ENCODE measurements at regions not wholly inside any gene's neighbourhood (a gene's known extent, or its start where the extent isn't known, plus 50 kb on each side); places are given as distances from the start of the nearest gene placed in this dataset.
"Not testable (repeated sequence)": the region's sequence is repeated elsewhere in the genome, so short reads cannot be mapped to it uniquely, and the experiment has no call there.

GRCh38 chr6:81623106-81623759 is 129.2 kb downstream of the TENT5A start:
- DNase-seq: no peak

GRCh38 chr6:81621816-81622395 is 130.6 kb downstream of the TENT5A start:
- DNase-seq: no peak

GRCh38 chr6:81614292-81614691 is 138.2 kb downstream of the TENT5A start:
- DNase-seq: no peak

DNA sequence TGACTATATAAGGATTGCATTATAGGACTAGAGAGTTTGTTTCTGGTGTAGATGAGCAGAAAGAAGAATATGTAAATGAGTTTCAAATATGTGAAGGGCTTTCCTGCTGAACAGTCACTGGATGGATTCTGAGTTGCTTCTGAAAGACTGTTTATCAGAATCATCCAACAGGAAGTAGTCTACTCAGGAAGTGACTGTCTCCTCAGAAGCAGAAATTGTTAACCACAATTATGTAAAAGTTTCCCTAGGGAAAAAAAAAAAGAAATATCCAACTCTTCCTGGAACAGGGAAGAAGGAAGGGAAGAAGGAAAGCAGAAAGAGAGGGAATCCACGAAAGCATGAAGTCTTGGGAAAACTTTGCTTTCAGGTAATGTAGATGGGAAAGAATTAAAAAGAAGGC is 138.9 kb downstream of the TENT5A start:
- DNase-seq: no peak

GRCh38 chr6:81612136-81612535 is 140.3 kb downstream of the TENT5A start:
- no peak for DNase-seq

- no peak for DNase-seq
Observed at GRCh38 chr6:81609736-81610135, 142.7 kb downstream of the TENT5A start.

GRCh38 chr6:81608776-81609175 is 143.7 kb downstream of the TENT5A start:
- DNase-seq: no peak

GRCh38 chr6:81606965-81607381 is 145.5 kb downstream of the TENT5A start:
- no peak for DNase-seq

DNA sequence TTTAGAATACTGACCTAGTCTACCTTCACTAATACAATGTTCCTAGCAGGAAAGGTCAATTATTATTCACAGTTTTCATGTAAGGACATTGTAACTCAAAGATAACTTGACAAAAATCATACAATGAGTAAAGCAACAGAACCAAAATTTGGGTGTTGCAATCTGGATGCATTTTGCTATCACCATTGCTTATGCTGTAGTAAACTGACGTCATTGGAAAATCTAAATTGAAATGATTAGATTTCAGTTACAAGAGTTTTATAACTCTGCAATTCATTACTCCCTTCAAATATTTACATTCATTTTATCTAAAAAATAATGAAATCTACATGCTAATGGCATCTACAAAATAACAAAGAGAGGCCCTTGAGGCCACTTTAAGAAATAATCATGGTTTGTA is 147.0 kb downstream of the TENT5A start:
- DNase-seq: no peak

GRCh38 chr6:81601918-81602317 is 150.6 kb downstream of the TENT5A start:
- DNase-seq: no peak

- DNase-seq: not testable (repeated sequence)
Observed at GRCh38 chr6:81600488-81600887, 152.0 kb downstream of the TENT5A start.

DNA sequence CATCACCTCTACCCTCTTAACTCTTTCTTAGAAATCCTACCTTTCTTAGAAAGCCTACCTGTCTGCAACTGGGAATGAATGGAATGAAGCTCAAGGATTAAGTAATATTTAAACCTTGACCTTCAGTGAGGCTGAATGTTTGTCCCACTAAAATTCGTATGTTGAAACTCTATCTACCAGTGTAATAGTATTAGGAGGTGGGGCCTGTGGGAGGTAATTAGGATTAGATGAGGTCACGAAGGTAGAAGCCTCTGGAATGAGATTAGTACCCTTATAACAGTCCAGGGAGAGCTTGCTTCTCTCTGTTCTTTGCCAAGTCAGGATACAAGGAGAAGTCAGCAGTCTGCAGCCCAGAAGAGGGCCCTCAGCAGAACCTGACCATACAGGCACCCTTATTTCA is 158.0 kb downstream of the TENT5A start:
- DNase-seq: no peak

DNA sequence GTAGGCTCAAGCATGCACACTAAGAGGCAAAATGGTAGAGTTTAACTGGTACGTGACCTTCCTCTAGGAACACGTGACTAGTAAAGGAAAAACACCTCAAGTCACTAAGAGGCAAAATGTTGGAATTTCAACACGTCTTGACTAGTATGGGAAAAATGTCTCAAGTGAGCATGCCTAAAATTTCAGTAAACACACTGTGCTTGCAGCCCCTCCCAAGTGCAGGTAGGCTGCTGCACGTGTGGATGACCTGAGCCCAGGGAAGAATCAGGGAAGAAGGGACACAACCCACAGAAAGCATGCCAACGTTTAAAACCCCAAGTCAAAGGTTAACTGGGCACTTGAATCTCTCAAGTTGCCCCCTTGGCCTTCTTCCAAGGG is 162.2 kb downstream of the TENT5A start:
- DNase-seq: no peak

DNA sequence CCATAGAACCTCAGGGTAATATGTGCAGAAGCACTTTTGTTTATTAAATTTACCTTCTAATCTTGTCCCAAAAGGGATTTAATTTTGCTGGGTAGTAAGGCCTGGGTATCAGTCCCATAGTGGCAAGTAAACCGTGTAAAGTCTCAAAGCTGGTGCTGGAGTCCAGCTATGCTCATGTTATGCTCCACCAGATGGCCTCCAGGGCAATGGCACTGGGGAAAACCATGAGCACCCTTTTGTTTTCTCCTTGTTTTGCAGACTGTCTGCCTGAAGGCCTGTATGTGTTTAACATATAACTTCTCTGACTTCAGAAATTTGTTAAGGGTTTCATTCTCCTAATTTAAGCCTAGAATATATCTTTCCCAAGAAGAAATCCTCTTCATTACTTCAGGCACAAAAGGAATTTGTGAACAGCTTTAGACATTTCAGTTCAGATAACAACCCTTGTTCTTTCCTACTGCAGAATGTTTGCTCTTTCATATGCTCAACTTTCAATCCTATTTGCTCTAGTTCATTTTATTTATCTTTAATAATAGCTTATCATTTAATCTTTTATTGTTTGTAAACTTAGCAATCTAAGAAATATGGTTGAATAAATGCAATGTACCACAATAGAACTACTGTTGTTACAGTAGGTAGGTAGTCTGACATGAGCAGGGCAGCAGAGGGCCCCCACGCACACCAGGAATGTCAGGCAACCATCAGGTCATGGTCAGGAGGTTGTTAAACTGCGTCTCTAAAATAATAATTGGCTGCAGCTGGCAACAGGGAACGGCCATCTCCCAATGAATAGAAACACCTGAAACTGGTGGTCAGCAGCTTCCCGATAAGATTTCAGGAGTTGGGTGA is 162.8 kb downstream of the TENT5A start:
- no peak for DNase-seq

DNA sequence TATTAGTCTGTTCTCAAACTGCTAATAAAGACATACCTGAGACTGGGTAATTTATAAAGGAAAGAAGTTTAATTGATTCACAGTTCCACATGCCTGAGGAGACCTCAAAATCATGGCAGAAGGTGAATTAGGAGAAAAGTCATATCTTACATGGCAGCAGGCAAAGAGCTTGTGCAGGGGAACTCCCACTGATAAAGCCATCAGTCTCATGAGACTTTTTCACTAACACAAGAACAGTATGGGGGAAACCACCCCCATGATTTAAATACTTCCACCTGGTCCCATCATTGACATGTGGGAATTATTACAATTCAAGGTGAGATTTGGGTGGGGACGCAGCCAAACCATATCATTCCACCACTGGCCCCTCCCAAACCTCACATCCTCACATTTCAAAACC is 166.8 kb downstream of the TENT5A start:
- not testable (repeated sequence) for DNase-seq

DNA sequence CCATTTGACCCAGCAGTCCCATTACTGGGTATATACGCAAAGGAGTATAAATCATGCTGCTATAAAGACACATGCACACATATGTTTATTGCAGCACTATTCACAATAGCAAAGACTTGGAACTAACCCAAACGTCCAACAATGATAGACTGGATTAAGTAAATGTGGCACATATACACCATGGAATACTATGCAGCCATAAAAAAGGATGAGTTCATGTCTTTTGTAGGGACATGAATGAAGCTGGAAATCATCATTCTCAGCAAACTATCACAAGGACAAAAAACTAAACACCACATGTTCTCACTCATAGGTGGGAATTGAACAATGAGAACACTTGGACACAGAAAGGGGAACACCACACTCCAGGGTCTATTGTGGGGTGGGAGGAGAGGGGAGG is 168.3 kb downstream of the TENT5A start:
- not testable (repeated sequence) for DNase-seq

DNA sequence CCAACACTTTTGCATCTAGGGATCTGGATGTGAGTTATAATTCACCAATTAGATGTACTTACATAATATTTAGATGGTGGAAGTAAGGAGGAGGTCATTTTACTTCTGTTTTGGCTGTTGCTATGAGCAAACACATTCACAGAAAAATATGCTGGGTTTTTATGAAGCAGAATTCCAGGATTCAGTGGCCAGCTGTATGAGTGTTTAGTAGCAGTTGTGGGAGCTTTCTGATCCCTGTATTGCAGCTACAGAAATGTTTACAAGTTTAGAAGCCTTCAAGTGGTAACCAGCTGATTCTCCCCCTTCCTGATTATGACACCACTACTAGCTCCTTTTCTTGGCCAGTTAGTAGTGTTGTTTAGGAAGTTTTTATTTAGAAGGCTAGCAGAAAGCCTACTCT is 177.0 kb downstream of the TENT5A start:
- DNase-seq: no peak

DNA sequence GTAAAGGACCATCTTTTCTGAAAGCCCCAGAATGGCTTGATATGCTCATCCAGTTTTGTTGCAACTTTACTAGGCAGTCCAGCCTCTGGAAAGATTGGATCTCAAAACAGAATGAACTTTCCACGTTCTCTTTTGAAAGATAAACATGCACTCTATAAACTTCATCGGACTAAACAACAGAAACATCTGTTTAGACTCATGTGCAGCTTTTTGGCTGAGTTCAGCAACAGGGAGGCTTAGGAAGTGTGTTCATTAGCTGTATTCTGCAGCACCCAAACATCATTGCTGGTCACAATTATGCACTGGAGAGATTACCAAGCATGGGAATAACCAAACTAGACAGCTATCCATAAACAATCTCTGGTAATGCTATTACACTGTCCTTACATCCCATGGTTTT is 180.5 kb downstream of the TENT5A start:
- DNase-seq: no peak

DNA sequence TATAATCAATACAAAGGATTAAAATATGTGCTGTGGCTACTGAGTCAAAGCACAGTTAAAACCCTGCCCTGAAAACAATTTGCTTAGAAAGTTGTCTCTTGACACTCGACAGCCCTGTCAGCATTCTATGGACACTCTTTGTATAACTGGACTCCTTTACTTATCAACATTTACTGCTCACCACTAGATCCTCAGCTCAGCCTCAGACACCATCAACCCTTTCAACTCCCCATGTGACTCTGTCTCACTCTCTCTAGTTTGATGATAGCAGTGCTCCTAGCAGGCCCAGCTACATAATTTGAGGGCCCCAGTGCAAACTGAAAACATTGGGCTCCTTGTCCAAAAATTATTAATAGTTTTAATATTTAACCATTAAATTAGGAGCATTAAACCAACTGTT is 181.8 kb downstream of the TENT5A start:
- DNase-seq: no peak

DNA sequence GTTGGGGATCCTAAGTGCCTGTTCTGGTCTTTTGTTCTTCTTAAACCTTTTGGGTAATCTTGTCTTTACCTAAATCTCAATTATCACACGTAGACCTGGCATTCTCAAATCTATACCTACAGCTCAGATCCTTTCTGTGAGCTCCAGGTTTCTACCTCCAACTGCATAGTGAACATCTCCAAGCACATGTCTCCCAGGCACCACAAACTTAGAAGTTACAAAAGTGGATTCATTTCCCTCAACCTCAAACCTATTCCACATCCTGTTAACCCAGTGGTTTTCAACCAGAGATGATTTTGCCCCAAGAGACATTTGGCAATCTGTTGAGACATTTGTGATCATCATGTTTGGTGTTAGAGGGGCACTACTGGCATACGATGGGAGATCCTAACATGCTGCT is 183.5 kb downstream of the TENT5A start:
- DNase-seq: peak in 1 of 5 experiments; percentile 18

DNA sequence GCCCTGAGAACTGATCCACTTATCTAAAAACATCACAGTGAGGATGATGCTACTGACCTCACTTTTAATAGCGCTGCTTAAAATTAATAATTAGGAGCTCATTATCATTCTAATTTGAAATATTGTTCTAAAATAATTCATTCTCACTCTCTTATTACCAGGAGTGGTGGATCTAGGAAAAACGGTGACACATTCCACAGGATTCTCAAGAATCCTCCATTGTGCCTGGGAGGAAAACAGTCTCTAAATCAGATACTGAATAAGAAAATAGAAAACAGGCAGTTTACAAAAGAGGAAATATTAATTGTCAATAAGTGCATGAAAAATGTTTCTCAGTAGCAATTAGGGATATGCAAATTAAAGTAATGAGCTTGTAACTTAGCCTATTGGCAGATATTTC is 187.4 kb downstream of the TENT5A start:
- DNase-seq: no peak

DNA sequence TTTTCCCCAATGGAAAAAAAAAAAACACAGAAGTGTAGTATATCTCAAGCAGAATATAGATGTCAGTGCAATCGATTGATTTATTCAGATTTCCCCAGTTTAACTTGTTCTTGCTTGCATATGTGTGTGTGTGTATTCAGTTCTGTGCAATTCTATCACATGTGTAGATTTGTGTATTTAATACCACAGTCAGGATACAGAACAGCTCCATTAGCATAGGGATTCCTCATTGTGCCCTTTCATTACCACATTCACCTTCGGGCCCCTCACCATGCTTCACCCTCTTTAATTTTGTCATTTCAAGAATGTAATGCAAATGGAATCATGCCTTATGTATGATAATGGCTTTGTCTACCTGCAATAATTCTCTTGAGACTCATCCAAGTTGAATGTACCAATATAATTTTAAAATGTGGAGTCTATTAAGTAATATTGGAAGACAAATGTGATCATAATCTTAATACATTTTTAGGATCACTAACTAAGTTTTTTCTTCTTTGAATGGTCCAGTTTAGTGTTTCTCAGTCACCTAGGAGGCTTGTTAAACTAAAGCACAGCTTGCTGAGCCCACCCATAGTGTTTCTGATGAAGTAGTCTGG is 187.9 kb downstream of the TENT5A start:
- DNase-seq: no peak

DNA sequence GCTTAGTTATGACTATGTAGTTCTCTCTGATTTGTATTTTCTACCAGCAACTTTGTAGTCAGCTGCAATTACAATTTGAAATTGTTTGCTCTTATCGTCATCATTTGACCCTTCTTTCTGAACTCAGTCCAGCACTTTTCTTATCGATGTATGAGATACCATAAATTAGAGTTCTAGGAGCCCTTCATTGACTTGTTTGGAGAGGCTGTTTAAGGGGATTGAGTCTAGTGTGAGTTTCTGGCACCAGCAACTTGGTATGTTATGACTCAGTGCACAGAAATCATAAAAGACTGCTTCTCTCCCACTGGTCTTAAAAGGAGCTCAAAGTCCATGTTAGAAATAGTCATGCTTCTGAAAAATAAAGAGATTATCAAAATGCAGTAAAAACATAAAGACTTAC is 190.3 kb downstream of the TENT5A start:
- DNase-seq: no peak

GRCh38 chr6:81561731-81562130 is 190.8 kb downstream of the TENT5A start:
- no peak for DNase-seq
